Prostate gland (tissue), 2 donors: ENCODE measurements at regions not wholly inside any gene's neighbourhood (a gene's known extent, or its start where the extent isn't known, plus 50 kb on each side); places are given as distances from the start of the nearest gene placed in this dataset.

Source experiments
- POLR2A ChIP-seq: fragments of 450-650 bp; IDR thresholded peaks from one replicate; pipeline ENCODE4 v1.6.1; 2016; ENCODE audit warnings: antibody characterized with exemption, mild to moderate bottlenecking
- TF ChIP-seq, protein P1 (sequence below), 4 experiments: fragments of 200-600 bp in 2 of 4; fragments of 450-650 bp in 2 of 4; sonication (generic) in 2 of 4; IDR thresholded peaks; 1 replicate in 3 of 4; 2 replicates in 1 of 4; pipeline ENCODE4 v1.5.1; 2016 to 2019; ENCODE audit warnings: antibody characterized with exemption in 4 of 4, mild to moderate bottlenecking in 2 of 4, moderate library complexity in 2 of 4

DNA sequence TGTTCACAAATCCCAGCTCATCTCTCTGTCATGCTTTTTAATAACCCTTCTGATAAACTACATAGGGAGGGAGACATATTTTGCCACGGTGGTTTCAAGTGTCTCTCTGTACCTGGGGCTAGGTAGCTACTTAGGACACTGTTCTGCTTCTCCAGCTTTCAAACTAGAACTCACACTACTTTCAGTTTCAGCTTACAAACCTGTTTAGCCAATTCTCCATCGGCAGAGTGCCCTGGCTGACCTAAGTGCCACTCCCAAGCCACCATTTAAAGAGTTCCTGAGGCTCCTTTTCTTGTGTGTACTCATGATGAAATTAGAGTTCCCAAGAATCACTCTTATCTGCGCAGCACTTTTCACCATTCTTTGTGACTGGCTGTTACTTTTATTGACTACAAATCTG lies 899.2 kb downstream of the FAT4 start:
- TF ChIP-seq, protein P1, sequence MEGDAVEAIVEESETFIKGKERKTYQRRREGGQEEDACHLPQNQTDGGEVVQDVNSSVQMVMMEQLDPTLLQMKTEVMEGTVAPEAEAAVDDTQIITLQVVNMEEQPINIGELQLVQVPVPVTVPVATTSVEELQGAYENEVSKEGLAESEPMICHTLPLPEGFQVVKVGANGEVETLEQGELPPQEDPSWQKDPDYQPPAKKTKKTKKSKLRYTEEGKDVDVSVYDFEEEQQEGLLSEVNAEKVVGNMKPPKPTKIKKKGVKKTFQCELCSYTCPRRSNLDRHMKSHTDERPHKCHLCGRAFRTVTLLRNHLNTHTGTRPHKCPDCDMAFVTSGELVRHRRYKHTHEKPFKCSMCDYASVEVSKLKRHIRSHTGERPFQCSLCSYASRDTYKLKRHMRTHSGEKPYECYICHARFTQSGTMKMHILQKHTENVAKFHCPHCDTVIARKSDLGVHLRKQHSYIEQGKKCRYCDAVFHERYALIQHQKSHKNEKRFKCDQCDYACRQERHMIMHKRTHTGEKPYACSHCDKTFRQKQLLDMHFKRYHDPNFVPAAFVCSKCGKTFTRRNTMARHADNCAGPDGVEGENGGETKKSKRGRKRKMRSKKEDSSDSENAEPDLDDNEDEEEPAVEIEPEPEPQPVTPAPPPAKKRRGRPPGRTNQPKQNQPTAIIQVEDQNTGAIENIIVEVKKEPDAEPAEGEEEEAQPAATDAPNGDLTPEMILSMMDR (IDR thresholded peaks at IDR 0.05) = no peak
- no peak for TF ChIP-seq POLR2A
